ENCODE measurements at regions not wholly inside any gene's neighbourhood (a gene's known extent, or its start where the extent isn't known, plus 50 kb on each side); places are given as distances from the start of the nearest gene placed in this dataset.

GRCh38 chr20:3314391-3314790 lies 75.4 kb upstream of the SLC4A11 start:
- TF ChIP-seq EZH2phosphoT487 (IDR thresholded peaks at IDR 0.05; ENCODE audit: unreplicated experiment) (no peak), POLR2AphosphoS5 (IDR thresholded peaks at IDR 0.05; ENCODE audit: low read depth) (no peak), REST (IDR thresholded peaks at IDR 0.05; ENCODE audit: unreplicated experiment) (no peak), STAT1 (IDR thresholded peaks at IDR 0.05; ENCODE audit: unreplicated experiment) (no peak), CTCF (conservative IDR thresholded peaks at IDR 0.05; ENCODE audit: low read depth in 2 of 2) (no peak)
- Mint-ChIP-seq H3K9me3 (no peaks in the 10 kb centered on the region), H3K36me3 (ENCODE audit: low read depth) (peaks cover 7% of the 10 kb centered on the region; the same call in 2 of the 3 replicates), H3K4me3 (no peak overlapping the region), H3K4me1 (no peaks in the 10 kb centered on the region), H3K27me3 (ENCODE audit: insufficient read depth, low read depth, poor library complexity) (no peaks in the 10 kb centered on the region), H3K27ac (no peak overlapping the region)
- Histone ChIP-seq H3K4me2 (no peak overlapping the region), H3K27ac (ENCODE audit: low read depth) (no peak overlapping the region), H3K79me2 (replicated peaks; ENCODE audit: insufficient read depth) (no peaks in the 10 kb centered on the region), H2AFZ (no peak overlapping the region), H3K36me3 (ENCODE audit: insufficient read depth) (no peaks in the 10 kb centered on the region), H3K4me1 (ENCODE audit: insufficient read depth) (no peaks in the 10 kb centered on the region), H3K27me3 (ENCODE audit: insufficient read depth) (no peaks in the 10 kb centered on the region), H3F3A (replicated peaks; ENCODE audit: low read depth) (no peaks in the 10 kb centered on the region), H3K9me2 (ENCODE audit: insufficient read depth) (no peaks in the 10 kb centered on the region), H3K4me3 (no peak overlapping the region), H4K20me1 (replicated peaks; ENCODE audit: insufficient read depth) (no peaks in the 10 kb centered on the region)
- DNase-seq (ENCODE audit: low spot score) (no peak), ATAC-seq (no peak)

GRCh38 chr20:3313683-3314065 lies 74.7 kb upstream of the SLC4A11 start:
- H3K4me2 ChIP-seq = no peak overlapping the region
- no peaks in the 10 kb centered on the region for H3K27me3 Mint-ChIP-seq (ENCODE audit: insufficient read depth, low read depth, poor library complexity)
- H3K9me2 ChIP-seq (ENCODE audit: insufficient read depth) = no peaks in the 10 kb centered on the region
- no peak overlapping the region for H3K4me3 ChIP-seq
- H3K36me3 ChIP-seq (ENCODE audit: insufficient read depth) = no peaks in the 10 kb centered on the region
- no peaks in the 10 kb centered on the region for H3K4me1 ChIP-seq (ENCODE audit: insufficient read depth)
- no peaks in the 10 kb centered on the region for H3K4me1 Mint-ChIP-seq
- no peak overlapping the region for H3K4me3 Mint-ChIP-seq
- ATAC-seq (no peak), DNase-seq (ENCODE audit: low spot score) (no peak)
- H3K27me3 ChIP-seq (ENCODE audit: insufficient read depth) = no peaks in the 10 kb centered on the region
- no peaks in the 10 kb centered on the region for H4K20me1 ChIP-seq (replicated peaks; ENCODE audit: insufficient read depth)
- H3K27ac Mint-ChIP-seq = no peak overlapping the region
- H3K27ac ChIP-seq (ENCODE audit: low read depth) = no peak overlapping the region
- H3K9me3 Mint-ChIP-seq = no peaks in the 10 kb centered on the region
- peaks cover 7% of the 10 kb centered on the region; the same call in 2 of the 3 replicates for H3K36me3 Mint-ChIP-seq (ENCODE audit: low read depth)
- no peak overlapping the region for H2AFZ ChIP-seq
- H3F3A ChIP-seq (replicated peaks; ENCODE audit: low read depth) = no peaks in the 10 kb centered on the region
- H3K79me2 ChIP-seq (replicated peaks; ENCODE audit: insufficient read depth) = no peaks in the 10 kb centered on the region
- no peak for TF ChIP-seq POLR2AphosphoS5 (IDR thresholded peaks at IDR 0.05; ENCODE audit: low read depth)
- TF ChIP-seq REST (IDR thresholded peaks at IDR 0.05; ENCODE audit: unreplicated experiment) = no peak
- TF ChIP-seq ETS1 (IDR thresholded peaks at IDR 0.05) = no peak
- no peak for TF ChIP-seq ZNF114 (CRISPR knock-in tag; IDR thresholded peaks at IDR 0.05)
- TF ChIP-seq NANOG (IDR thresholded peaks at IDR 0.05; ENCODE audit: borderline replicate concordance) = no peak
